ENCODE measurements at regions not wholly inside any gene's neighbourhood (a gene's known extent, or its start where the extent isn't known, plus 50 kb on each side); places are given as distances from the start of the nearest gene placed in this dataset.

GRCh38 chr9:31104249-31104648 is 1280.2 kb upstream of the ACO1 start:
- H3K9me3 Mint-ChIP-seq = no peaks in the 10 kb centered on the region
- H3K27ac Mint-ChIP-seq = no peak overlapping the region
- ATAC-seq (no peak), DNase-seq (ENCODE audit: low spot score in 2 of 2) (no peak)
- H3K36me3 Mint-ChIP-seq = no peaks in the 10 kb centered on the region

- no peak for DNase-seq (ENCODE audit: low spot score in 2 of 2)
- Mint-ChIP-seq H3K9me3 (no peaks in the 10 kb centered on the region), H3K36me3 (no peaks in the 10 kb centered on the region), H3K27ac (no peak overlapping the region)
- no peak for ATAC-seq
Measured at GRCh38 chr9:31112491-31112890, 1272.0 kb upstream of the ACO1 start.

- no peak for ATAC-seq
- Mint-ChIP-seq H3K36me3 (no peaks in the 10 kb centered on the region), H3K9me3 (no peaks in the 10 kb centered on the region), H3K27ac (no peak overlapping the region)
- no peak for DNase-seq (ENCODE audit: low spot score in 2 of 2)
Measured at GRCh38 chr9:31114346-31114745, 1270.1 kb upstream of the ACO1 start.

- DNase-seq (ENCODE audit: low spot score in 2 of 2) (no peak), ATAC-seq (peak in 1 of 2 donors; percentile 60)
- Mint-ChIP-seq H3K36me3 (peaks cover 8 to 9% of the 10 kb centered on the region in 2 donors), H3K27ac (no peak overlapping the region), H3K9me3 (peaks cover 8 to 20% of the 10 kb centered on the region in 2 donors)
Measured at GRCh38 chr9:31119890-31120454, 1264.5 kb upstream of the ACO1 start.

GRCh38 chr9:31124389-31124788 is 1260.1 kb upstream of the ACO1 start:
- Mint-ChIP-seq H3K27ac (no peak overlapping the region), H3K36me3 (peaks cover 8 to 9% of the 10 kb centered on the region in 2 donors), H3K9me3 (peaks cover 8 to 20% of the 10 kb centered on the region in 2 donors)
- DNase-seq (ENCODE audit: low spot score in 2 of 2) = no peak
- no peak for ATAC-seq

- Mint-ChIP-seq H3K27ac (no peak overlapping the region), H3K36me3 (no peaks in the 10 kb centered on the region), H3K9me3 (peaks cover 6% of the 10 kb centered on the region in 2 donors)
- no peak for DNase-seq (ENCODE audit: low spot score in 2 of 2)
- no peak for ATAC-seq
Measured at GRCh38 chr9:31135567-31135966, 1248.9 kb upstream of the ACO1 start.

GRCh38 chr9:31136524-31136923 is 1247.9 kb upstream of the ACO1 start:
- DNase-seq (ENCODE audit: low spot score in 2 of 2) (no peak), ATAC-seq (no peak)
- H3K36me3 Mint-ChIP-seq = no peaks in the 10 kb centered on the region
- peaks cover 6% of the 10 kb centered on the region in 2 donors for H3K9me3 Mint-ChIP-seq
- H3K27ac Mint-ChIP-seq = peak overlapping the region in 1 of 2 donors; percentile 8

- no peaks in the 10 kb centered on the region for H3K36me3 Mint-ChIP-seq
- DNase-seq (ENCODE audit: low spot score in 2 of 2) (no peak), ATAC-seq (peak in 1 of 2 donors; percentile 7)
- H3K9me3 Mint-ChIP-seq = peaks cover 4 to 6% of the 10 kb centered on the region in 2 donors
- no peak overlapping the region for H3K27ac Mint-ChIP-seq
Measured at GRCh38 chr9:31137176-31138160, 1247.0 kb upstream of the ACO1 start.

- Mint-ChIP-seq H3K9me3 (no peaks in the 10 kb centered on the region), H3K27ac (no peak overlapping the region), H3K36me3 (no peaks in the 10 kb centered on the region)
- ATAC-seq (no peak), DNase-seq (ENCODE audit: low spot score in 2 of 2) (no peak)
Measured at GRCh38 chr9:31140316-31140715, 1244.1 kb upstream of the ACO1 start.

- no peak overlapping the region for H3K27ac Mint-ChIP-seq
- no peaks in the 10 kb centered on the region for H3K9me3 Mint-ChIP-seq
- ATAC-seq = no peak
- H3K36me3 Mint-ChIP-seq = no peaks in the 10 kb centered on the region
- DNase-seq (ENCODE audit: low spot score in 2 of 2) = no peak
Measured at GRCh38 chr9:31142456-31142855, 1242.0 kb upstream of the ACO1 start.

GRCh38 chr9:31144614-31145013 is 1239.8 kb upstream of the ACO1 start:
- DNase-seq (ENCODE audit: low spot score in 2 of 2) (no peak), ATAC-seq (no peak)
- no peaks in the 10 kb centered on the region for H3K9me3 Mint-ChIP-seq
- H3K27ac Mint-ChIP-seq = no peak overlapping the region
- no peaks in the 10 kb centered on the region for H3K36me3 Mint-ChIP-seq

GRCh38 chr9:31146485-31147166 is 1237.8 kb upstream of the ACO1 start:
- DNase-seq (ENCODE audit: low spot score in 2 of 2) (no peak), ATAC-seq (no peak)
- Mint-ChIP-seq H3K27ac (no peak overlapping the region), H3K36me3 (peaks cover 0 to 4% of the 10 kb centered on the region in 2 donors), H3K9me3 (no peaks in the 10 kb centered on the region)

- no peak for DNase-seq (ENCODE audit: low spot score in 2 of 2)
- ATAC-seq = peak in 1 of 2 donors; percentile 34
- Mint-ChIP-seq H3K36me3 (peaks cover 0 to 11% of the 10 kb centered on the region in 2 donors), H3K27ac (no peak overlapping the region), H3K9me3 (peaks cover 0 to 5% of the 10 kb centered on the region in 2 donors)
Measured at GRCh38 chr9:31153250-31153840, 1231.1 kb upstream of the ACO1 start.

GRCh38 chr9:31166516-31166915 is 1217.9 kb upstream of the ACO1 start:
- no peak for ATAC-seq
- Mint-ChIP-seq H3K9me3 (peaks cover 0 to 6% of the 10 kb centered on the region in 2 donors), H3K27ac (no peak overlapping the region), H3K36me3 (peaks cover 0 to 15% of the 10 kb centered on the region in 2 donors)
- DNase-seq (ENCODE audit: low spot score in 2 of 2) = no peak

GRCh38 chr9:31168161-31168560 is 1216.3 kb upstream of the ACO1 start:
- no peak overlapping the region for H3K27ac Mint-ChIP-seq
- DNase-seq (ENCODE audit: low spot score in 2 of 2) (no peak), ATAC-seq (no peak)
- peaks cover 0 to 6% of the 10 kb centered on the region in 2 donors for H3K9me3 Mint-ChIP-seq
- H3K36me3 Mint-ChIP-seq = peaks cover 0 to 15% of the 10 kb centered on the region in 2 donors

- Mint-ChIP-seq H3K27ac (no peak overlapping the region), H3K36me3 (no peaks in the 10 kb centered on the region), H3K9me3 (no peaks in the 10 kb centered on the region)
- no peak for DNase-seq (ENCODE audit: low spot score in 2 of 2)
- no peak for ATAC-seq
Measured at GRCh38 chr9:31174681-31175080, 1209.8 kb upstream of the ACO1 start.

GRCh38 chr9:31183866-31184265 is 1200.6 kb upstream of the ACO1 start:
- Mint-ChIP-seq H3K36me3 (no peaks in the 10 kb centered on the region), H3K9me3 (peaks cover 0 to 3% of the 10 kb centered on the region in 2 donors), H3K27ac (no peak overlapping the region)
- no peak for ATAC-seq
- DNase-seq (ENCODE audit: low spot score in 2 of 2) = no peak
